ENCODE measurements at regions not wholly inside any gene's neighbourhood (a gene's known extent, or its start where the extent isn't known, plus 50 kb on each side); places are given as distances from the start of the nearest gene placed in this dataset.

GRCh38 chr11:57942808-57943207, 80.9 kb upstream of the OR9Q1 start:
- TF ChIP-seq CTCF (tag by site-specific recombination; IDR thresholded peaks at IDR 0.05), result no peak
- TF ChIP-seq PBX3 (CRISPR knock-in tag; IDR thresholded peaks at IDR 0.05), result no peak
- no peak for TF ChIP-seq ZSCAN18 (tag by site-specific recombination; IDR thresholded peaks at IDR 0.05)
- no peak for TF ChIP-seq ZNF138 (tag by site-specific recombination; IDR thresholded peaks at IDR 0.05; ENCODE audit: borderline replicate concordance)
- TF ChIP-seq ZNF510 (tag by site-specific recombination; IDR thresholded peaks at IDR 0.05; ENCODE audit: insufficient replicate concordance), result no peak
- no peak for TF ChIP-seq ZNF610 (tag by site-specific recombination; IDR thresholded peaks at IDR 0.05; ENCODE audit: borderline replicate concordance)
- TF ChIP-seq REST (tag by site-specific recombination; IDR thresholded peaks at IDR 0.05), result no peak
